ENCODE measurements at regions not wholly inside any gene's neighbourhood (a gene's known extent, or its start where the extent isn't known, plus 50 kb on each side); places are given as distances from the start of the nearest gene placed in this dataset.

DNA sequence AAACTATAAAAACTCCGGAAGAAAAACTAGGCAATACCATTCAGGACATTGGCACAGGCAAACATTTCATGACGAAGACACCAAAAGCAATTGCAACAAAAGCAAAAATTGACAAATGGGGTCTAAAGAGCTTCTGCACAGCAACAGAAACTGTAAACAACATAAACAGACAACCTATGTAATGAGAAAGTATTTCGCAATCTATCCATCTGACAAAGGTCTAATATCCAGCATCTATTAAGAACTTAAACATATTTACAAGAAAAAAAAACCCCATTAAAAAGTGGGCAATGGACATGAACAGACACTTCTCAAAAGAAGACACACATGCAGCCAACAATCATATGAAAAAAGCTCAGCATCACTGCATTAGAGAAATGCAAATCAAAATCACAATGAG lies 498.6 kb downstream of the HINT1 start:
- H3K9me3 ChIP-seq (ENCODE audit: insufficient read depth, low read length) = no peaks in the 10 kb centered on the region
- no peaks in the 10 kb centered on the region for H3K36me3 ChIP-seq (replicated peaks; ENCODE audit: low read depth, low read length)
- no peaks in the 10 kb centered on the region for H3K4me1 ChIP-seq (ENCODE audit: low read length)
- H3K27me3 ChIP-seq (ENCODE audit: low read depth, low read length) = no peaks in the 10 kb centered on the region
- no peak overlapping the region for H2AFZ ChIP-seq (ENCODE audit: low read depth, low read length)
- H3K4me3 ChIP-seq (ENCODE audit: low read length) = no peak overlapping the region
- no peak overlapping the region for H3K9ac ChIP-seq (ENCODE audit: low read length)
- no peak overlapping the region for H3K27ac ChIP-seq (ENCODE audit: low read length)
- no peaks in the 10 kb centered on the region for H3K79me2 ChIP-seq (ENCODE audit: low read length)
- H3K4me2 ChIP-seq (ENCODE audit: low read length) = no peak overlapping the region
- no peak for TF ChIP-seq EZH2phosphoT487 (IDR thresholded peaks at IDR 0.05; ENCODE audit: low read depth)
- TF ChIP-seq, protein P1, sequence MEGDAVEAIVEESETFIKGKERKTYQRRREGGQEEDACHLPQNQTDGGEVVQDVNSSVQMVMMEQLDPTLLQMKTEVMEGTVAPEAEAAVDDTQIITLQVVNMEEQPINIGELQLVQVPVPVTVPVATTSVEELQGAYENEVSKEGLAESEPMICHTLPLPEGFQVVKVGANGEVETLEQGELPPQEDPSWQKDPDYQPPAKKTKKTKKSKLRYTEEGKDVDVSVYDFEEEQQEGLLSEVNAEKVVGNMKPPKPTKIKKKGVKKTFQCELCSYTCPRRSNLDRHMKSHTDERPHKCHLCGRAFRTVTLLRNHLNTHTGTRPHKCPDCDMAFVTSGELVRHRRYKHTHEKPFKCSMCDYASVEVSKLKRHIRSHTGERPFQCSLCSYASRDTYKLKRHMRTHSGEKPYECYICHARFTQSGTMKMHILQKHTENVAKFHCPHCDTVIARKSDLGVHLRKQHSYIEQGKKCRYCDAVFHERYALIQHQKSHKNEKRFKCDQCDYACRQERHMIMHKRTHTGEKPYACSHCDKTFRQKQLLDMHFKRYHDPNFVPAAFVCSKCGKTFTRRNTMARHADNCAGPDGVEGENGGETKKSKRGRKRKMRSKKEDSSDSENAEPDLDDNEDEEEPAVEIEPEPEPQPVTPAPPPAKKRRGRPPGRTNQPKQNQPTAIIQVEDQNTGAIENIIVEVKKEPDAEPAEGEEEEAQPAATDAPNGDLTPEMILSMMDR (IDR thresholded peaks at IDR 0.05; ENCODE audit: low read depth, low read length) = no peak
- no peaks in the 10 kb centered on the region for H4K20me1 ChIP-seq (ENCODE audit: insufficient read depth, low read length)

DNA sequence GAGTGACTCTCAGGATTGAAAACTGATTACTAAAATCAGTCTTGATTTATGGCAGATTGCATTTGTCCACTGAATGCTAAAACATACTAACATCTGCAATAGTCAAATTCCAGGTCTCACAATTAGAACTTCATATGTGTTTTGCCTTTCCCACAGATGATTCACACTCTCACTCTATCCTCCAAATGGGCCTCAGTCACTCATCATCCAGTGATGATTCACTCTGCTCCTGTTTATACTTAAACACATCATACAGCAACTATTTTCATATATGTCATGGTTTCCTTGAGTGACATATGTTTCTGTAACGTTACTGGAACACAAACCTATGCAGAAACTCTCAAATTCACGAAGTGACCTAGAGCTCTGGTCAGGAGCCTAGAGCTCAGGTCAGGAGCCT lies 512.9 kb downstream of the HINT1 start:
- Histone ChIP-seq H3K9ac (ENCODE audit: low read length) (no peak overlapping the region), H3K4me3 (ENCODE audit: low read length) (no peak overlapping the region), H3K9me3 (ENCODE audit: insufficient read depth, low read length) (no peaks in the 10 kb centered on the region), H3K79me2 (ENCODE audit: low read length) (no peaks in the 10 kb centered on the region), H2AFZ (ENCODE audit: low read depth, low read length) (no peak overlapping the region), H3K36me3 (replicated peaks; ENCODE audit: low read depth, low read length) (no peaks in the 10 kb centered on the region), H3K4me1 (ENCODE audit: low read length) (no peaks in the 10 kb centered on the region), H4K20me1 (ENCODE audit: insufficient read depth, low read length) (no peaks in the 10 kb centered on the region), H3K27me3 (ENCODE audit: low read depth, low read length) (no peaks in the 10 kb centered on the region), H3K27ac (ENCODE audit: low read length) (no peak overlapping the region), H3K4me2 (ENCODE audit: low read length) (no peak overlapping the region)
- TF ChIP-seq, protein P1 (IDR thresholded peaks at IDR 0.05; ENCODE audit: low read depth, low read length) = no peak
- no peak for TF ChIP-seq EZH2phosphoT487 (IDR thresholded peaks at IDR 0.05; ENCODE audit: low read depth)

- no peak overlapping the region for H2AFZ ChIP-seq (ENCODE audit: low read depth, low read length)
- H4K20me1 ChIP-seq (ENCODE audit: insufficient read depth, low read length) = no peaks in the 10 kb centered on the region
- H3K4me2 ChIP-seq (ENCODE audit: low read length) = no peak overlapping the region
- H3K4me3 ChIP-seq (ENCODE audit: low read length) = no peak overlapping the region
- TF ChIP-seq, protein P1 (IDR thresholded peaks at IDR 0.05; ENCODE audit: low read depth, low read length) = no peak
- no peak for TF ChIP-seq EZH2phosphoT487 (IDR thresholded peaks at IDR 0.05; ENCODE audit: low read depth)
- H3K27ac ChIP-seq (ENCODE audit: low read length) = no peak overlapping the region
- H3K4me1 ChIP-seq (ENCODE audit: low read length) = no peaks in the 10 kb centered on the region
- H3K9me3 ChIP-seq (ENCODE audit: insufficient read depth, low read length) = no peaks in the 10 kb centered on the region
- H3K9ac ChIP-seq (ENCODE audit: low read length) = no peak overlapping the region
- H3K36me3 ChIP-seq (replicated peaks; ENCODE audit: low read depth, low read length) = no peaks in the 10 kb centered on the region
- no peaks in the 10 kb centered on the region for H3K27me3 ChIP-seq (ENCODE audit: low read depth, low read length)
- no peaks in the 10 kb centered on the region for H3K79me2 ChIP-seq (ENCODE audit: low read length)
Measured at GRCh38 chr5:130651440-130651839, 513.6 kb downstream of the HINT1 start.

GRCh38 chr5:130643321-130643720 lies 521.7 kb downstream of the HINT1 start:
- H3K27ac ChIP-seq (ENCODE audit: low read length) = no peak overlapping the region
- no peak overlapping the region for H3K4me2 ChIP-seq (ENCODE audit: low read length)
- no peak overlapping the region for H3K9ac ChIP-seq (ENCODE audit: low read length)
- H4K20me1 ChIP-seq (ENCODE audit: insufficient read depth, low read length) = no peaks in the 10 kb centered on the region
- H3K4me3 ChIP-seq (ENCODE audit: low read length) = no peak overlapping the region
- H3K4me1 ChIP-seq (ENCODE audit: low read length) = no peaks in the 10 kb centered on the region
- H3K36me3 ChIP-seq (replicated peaks; ENCODE audit: low read depth, low read length) = no peaks in the 10 kb centered on the region
- H3K79me2 ChIP-seq (ENCODE audit: low read length) = no peaks in the 10 kb centered on the region
- H3K9me3 ChIP-seq (ENCODE audit: insufficient read depth, low read length) = no peaks in the 10 kb centered on the region
- H3K27me3 ChIP-seq (ENCODE audit: low read depth, low read length) = no peaks in the 10 kb centered on the region
- H2AFZ ChIP-seq (ENCODE audit: low read depth, low read length) = no peak overlapping the region
- TF ChIP-seq, protein P1 (IDR thresholded peaks at IDR 0.05; ENCODE audit: low read depth, low read length) = no peak
- TF ChIP-seq EZH2phosphoT487 (IDR thresholded peaks at IDR 0.05; ENCODE audit: low read depth) = no peak
